Mesenchymal stem cell (in vitro differentiated cells and primary cell): ENCODE measurements at regions not wholly inside any gene's neighbourhood (a gene's known extent, or its start where the extent isn't known, plus 50 kb on each side); places are given as distances from the start of the nearest gene placed in this dataset.

ENCODE experiments used
- DNase-seq: peaks from one replicate; pipeline ENCODE4 v3.0.0-alpha.2; 2013
- H2AFZ ChIP-seq: one replicate; pipeline ENCODE4 v1.6.1; 2013; ENCODE audit warnings: low read depth, mild to moderate bottlenecking, control low read depth, inconsistent platforms, low read length, moderate library complexity
- H2AK5ac ChIP-seq: 2 replicates; pipeline ENCODE4 v1.6.1; 2013; ENCODE audit warnings: low read length, moderate library complexity, mild to moderate bottlenecking, inconsistent platforms; ENCODE audit not compliant: severe bottlenecking
- H2BK120ac ChIP-seq: one replicate; pipeline ENCODE4 v1.6.1; 2013; ENCODE audit warnings: low read depth, mild to moderate bottlenecking, inconsistent platforms, low read length, moderate library complexity
- H2BK12ac ChIP-seq, 2 experiments: one replicate each; pipeline ENCODE4 v1.6.1; 2013; ENCODE audit warnings: inconsistent platforms in 2 of 2, low read length in 2 of 2, mild to moderate bottlenecking in 2 of 2, moderate library complexity in 2 of 2, control low read depth in 1 of 2
- H2BK15ac ChIP-seq: one replicate; pipeline ENCODE4 v1.6.1; 2013; ENCODE audit warnings: mild to moderate bottlenecking, low read depth, inconsistent platforms; ENCODE audit not compliant: poor library complexity, severe bottlenecking
- H2BK5ac ChIP-seq: 2 replicates; pipeline ENCODE4 v1.6.1; 2013; ENCODE audit warnings: low read depth, mild to moderate bottlenecking, low read length, control low read depth, inconsistent platforms; ENCODE audit not compliant: poor library complexity, severe bottlenecking
- H3K14ac ChIP-seq, 2 experiments: one replicate each; pipeline ENCODE4 v1.6.1; 2013; ENCODE audit warnings: inconsistent platforms in 2 of 2, low read length in 2 of 2, control low read depth in 1 of 2, mild to moderate bottlenecking in 1 of 2, moderate library complexity in 1 of 2
- H3K18ac ChIP-seq, 2 experiments: one replicate each; pipeline ENCODE4 v1.6.1; 2013; ENCODE audit warnings: inconsistent platforms in 2 of 2, low read length in 2 of 2, control low read depth in 1 of 2, low read depth in 1 of 2, mild to moderate bottlenecking in 1 of 2
- H3K23ac ChIP-seq, 2 experiments: one replicate each; pipeline ENCODE4 v1.6.1; 2013; ENCODE audit warnings: inconsistent platforms in 2 of 2, low read length in 2 of 2, mild to moderate bottlenecking in 2 of 2, moderate library complexity in 2 of 2, control low read depth in 1 of 2
- H3K27ac ChIP-seq: 2 replicates; pipeline ENCODE4 v1.5.1; 2013; ENCODE audit warnings: mild to moderate bottlenecking, moderate library complexity, low read length, control low read depth, inconsistent platforms; ENCODE audit not compliant: poor library complexity, severe bottlenecking
- H3K27me3 ChIP-seq, 2 experiments: 2 replicates each; pipeline versions ENCODE4 v1.6.1 to v1.7.0; 2013; ENCODE audit warnings: low read length in 2 of 2, mild to moderate bottlenecking in 2 of 2, moderate library complexity in 2 of 2, control low read depth in 1 of 2, inconsistent platforms in 1 of 2; ENCODE audit not compliant: control insufficient read depth in 1 of 2, insufficient read depth in 1 of 2
- H3K36me3 ChIP-seq, 2 experiments: 2 replicates each; pipeline versions ENCODE4 v1.6.1 to v1.7.0; 2013; ENCODE audit warnings: low read length in 2 of 2, control low read depth in 1 of 2, inconsistent platforms in 1 of 2, low read depth in 1 of 2, mild to moderate bottlenecking in 1 of 2; ENCODE audit not compliant: insufficient read depth in 2 of 2, control insufficient read depth in 1 of 2
- H3K4ac ChIP-seq, 2 experiments: one replicate each; pipeline ENCODE4 v1.6.1; 2013; ENCODE audit warnings: inconsistent platforms in 2 of 2, low read length in 2 of 2, mild to moderate bottlenecking in 2 of 2, moderate library complexity in 2 of 2, control low read depth in 1 of 2, low read depth in 1 of 2
- H3K4me1 ChIP-seq: 2 replicates; pipeline ENCODE4 v1.6.1; 2013; ENCODE audit warnings: low read depth, low read length, control low read depth; ENCODE audit not compliant: control insufficient read depth, insufficient read depth
- H3K4me2 ChIP-seq: 2 replicates; pipeline ENCODE4 v1.6.1; 2013; ENCODE audit warnings: low read length, mild to moderate bottlenecking, inconsistent platforms; ENCODE audit not compliant: poor library complexity, severe bottlenecking
- H3K4me3 ChIP-seq, 2 experiments: 2 replicates each; pipeline versions ENCODE4 v1.5.1 to v1.7.0; 2013; ENCODE audit warnings: low read length in 2 of 2, mild to moderate bottlenecking in 2 of 2, control low read depth in 1 of 2, low read depth in 1 of 2; ENCODE audit not compliant: insufficient read depth in 1 of 2
- H3K79me1 ChIP-seq: replicated peaks from 2 replicates; pipeline ENCODE4 v1.6.1; 2013; ENCODE audit warnings: mild to moderate bottlenecking, control low read depth, low read length, inconsistent platforms; ENCODE audit not compliant: poor library complexity, severe bottlenecking
- H3K9ac ChIP-seq: 2 replicates; pipeline ENCODE4 v1.7.0; 2013; ENCODE audit warnings: mild to moderate bottlenecking, low read length, moderate library complexity
- H3K9me3 ChIP-seq: 2 replicates; pipeline ENCODE4 v1.7.0; 2013; ENCODE audit warnings: mild to moderate bottlenecking, low read length; ENCODE audit not compliant: control insufficient read depth
- H4K8ac ChIP-seq: one replicate; pipeline ENCODE4 v1.6.1; 2013; ENCODE audit warnings: inconsistent platforms, mild to moderate bottlenecking, low read length, moderate library complexity
- H4K91ac ChIP-seq: one replicate; pipeline ENCODE4 v1.6.1; 2013; ENCODE audit warnings: mild to moderate bottlenecking, low read length, inconsistent platforms
- WGBS: methylation state at CpG from one replicate; pipeline ENCODE4 v1.1.7; 2013; ENCODE audit warnings: mixed read lengths; 5-methylcytosine and 5-hydroxymethylcytosine counted together

- H2BK5ac ChIP-seq: no peak overlapping the region
- H2AK5ac ChIP-seq: no peak overlapping the region
- H2BK15ac ChIP-seq: no peak overlapping the region
- WGBS: 85% methylated on average over 29 of the region's 29 CpGs
- peaks cover 10% of the 10 kb centered on the region for H3K4me1 ChIP-seq
- no peaks in the 10 kb centered on the region for H3K79me1 ChIP-seq
- no peak overlapping the region for H3K4ac ChIP-seq
- H3K18ac ChIP-seq: no peak overlapping the region
- no peak overlapping the region for H3K27ac ChIP-seq
- no peak overlapping the region for H2BK120ac ChIP-seq
- peaks cover 46 to 82% of the 10 kb centered on the region in 2 experiments for H3K27me3 ChIP-seq
- no peak overlapping the region for H3K23ac ChIP-seq
- no peak overlapping the region for H4K8ac ChIP-seq
- H3K4me3 ChIP-seq: no peak overlapping the region
- no peak overlapping the region for H2BK12ac ChIP-seq
- no peak overlapping the region for H3K4me2 ChIP-seq
- DNase-seq: no peak
- no peak overlapping the region for H3K9ac ChIP-seq
- no peaks in the 10 kb centered on the region for H3K9me3 ChIP-seq
- no peak overlapping the region for H2AFZ ChIP-seq
- no peaks in the 10 kb centered on the region for H3K36me3 ChIP-seq
- H3K14ac ChIP-seq: no peak overlapping the region
- H4K91ac ChIP-seq: no peak overlapping the region
These were observed 58.9 kb upstream of the GATA5 start for GRCh38 chr20:62534526-62535221.

- no peak overlapping the region for H2AFZ ChIP-seq
- no peak overlapping the region for H2BK15ac ChIP-seq
- no peak overlapping the region for H3K18ac ChIP-seq
- 82% methylated on average over 9 of the region's 11 CpGs for WGBS
- no peak overlapping the region for H2BK12ac ChIP-seq
- no peak overlapping the region for H3K9ac ChIP-seq
- no peaks in the 10 kb centered on the region for H3K36me3 ChIP-seq
- H3K14ac ChIP-seq: no peak overlapping the region
- no peak overlapping the region for H3K4ac ChIP-seq
- H3K27ac ChIP-seq: no peak overlapping the region
- H2BK5ac ChIP-seq: no peak overlapping the region
- DNase-seq: no peak
- H2AK5ac ChIP-seq: no peak overlapping the region
- no peak overlapping the region for H3K4me2 ChIP-seq
- no peak overlapping the region for H4K91ac ChIP-seq
- H3K79me1 ChIP-seq: no peaks in the 10 kb centered on the region
- peaks cover 46 to 82% of the 10 kb centered on the region in 2 experiments for H3K27me3 ChIP-seq
- no peak overlapping the region for H3K4me3 ChIP-seq
- H2BK120ac ChIP-seq: no peak overlapping the region
- no peak overlapping the region for H3K23ac ChIP-seq
- H4K8ac ChIP-seq: no peak overlapping the region
- peaks cover 10% of the 10 kb centered on the region for H3K4me1 ChIP-seq
- H3K9me3 ChIP-seq: no peaks in the 10 kb centered on the region
These were observed 59.6 kb upstream of the GATA5 start for GRCh38 chr20:62535282-62535811.

GRCh38 chr20:62535964-62536363 is 60.2 kb upstream of the GATA5 start:
- H2BK12ac ChIP-seq: no peak overlapping the region

GRCh38 chr20:62536871-62537401 is 61.1 kb upstream of the GATA5 start:
- Histone ChIP-seq H3K4me3 (no peak overlapping the region), H3K36me3 (no peaks in the 10 kb centered on the region), H3K4me1 (peaks cover 10% of the 10 kb centered on the region), H3K4me2 (no peak overlapping the region), H3K9ac (no peak overlapping the region), H2BK120ac (no peak overlapping the region), H4K8ac (no peak overlapping the region), H2BK5ac (no peak overlapping the region), H2BK12ac (no peak overlapping the region), H2BK15ac (no peak overlapping the region), H3K4ac (no peak overlapping the region), H3K27me3 (peaks cover 57 to 81% of the 10 kb centered on the region in 2 experiments), H3K9me3 (no peaks in the 10 kb centered on the region), H3K27ac (no peak overlapping the region), H3K14ac (no peak overlapping the region), H3K18ac (no peak overlapping the region), H3K23ac (no peak overlapping the region), H2AK5ac (no peak overlapping the region), H3K79me1 (no peaks in the 10 kb centered on the region), H4K91ac (no peak overlapping the region), H2AFZ (no peak overlapping the region)
- 51% methylated on average over 16 of the region's 16 CpGs for WGBS
- no peak for DNase-seq

More at GRCh38 chr20:62535964-62536363, 60.2 kb upstream of the GATA5 start:
- Histone ChIP-seq H2AK5ac (no peak overlapping the region), H4K91ac (no peak overlapping the region), H3K14ac (no peak overlapping the region), H2BK5ac (no peak overlapping the region), H3K23ac (no peak overlapping the region), H3K4ac (no peak overlapping the region), H2AFZ (no peak overlapping the region), H3K36me3 (no peaks in the 10 kb centered on the region), H3K27me3 (peaks cover 52 to 82% of the 10 kb centered on the region in 2 experiments), H2BK120ac (no peak overlapping the region), H3K4me3 (no peak overlapping the region), H4K8ac (no peak overlapping the region), H3K79me1 (no peaks in the 10 kb centered on the region), H3K4me2 (no peak overlapping the region), H3K9me3 (no peaks in the 10 kb centered on the region), H3K4me1 (peaks cover 10% of the 10 kb centered on the region), H2BK15ac (no peak overlapping the region), H3K9ac (no peak overlapping the region), H3K27ac (no peak overlapping the region), H3K18ac (no peak overlapping the region)
- no peak for DNase-seq
- WGBS: 72% methylated on average over 11 of the region's 12 CpGs
